OCI-LY1 (cell line): ENCODE measurements at regions not wholly inside any gene's neighbourhood (a gene's known extent, or its start where the extent isn't known, plus 50 kb on each side); places are given as distances from the start of the nearest gene placed in this dataset.

Experiments
- H2AFZ ChIP-seq: fragments of 200-600 bp; sonication (generic), shearing (Covaris generic); 2 replicates; pipeline ENCODE4 v1.6.0; 2014; ENCODE audit warnings: antibody characterized with exemption, mild to moderate bottlenecking, low read length
- H3F3A ChIP-seq: fragments of 200-600 bp; sonication (generic), shearing (Covaris generic); 2 replicates; pipeline ENCODE4 v1.6.0; 2014; ENCODE audit warnings: mild to moderate bottlenecking, antibody characterized with exemption, low read length, moderate library complexity; ENCODE audit not compliant: insufficient read depth
- H3K27ac ChIP-seq: fragments of 200-600 bp; sonication (generic); 2 replicates; pipeline ENCODE4 v1.5.1; 2014; ENCODE audit warnings: low read length, mixed run types, mild to moderate bottlenecking, low read depth; ENCODE audit not compliant: poor library complexity, severe bottlenecking
- H3K27me3 ChIP-seq: fragments of 200-600 bp; sonication (generic); 2 replicates; pipeline ENCODE4 v1.6.0; 2014; ENCODE audit warnings: antibody characterized with exemption, mild to moderate bottlenecking, low read length, moderate library complexity; ENCODE audit not compliant: insufficient read depth
- H3K36me3 ChIP-seq: fragments of 200-600 bp; sonication (generic); 2 replicates; pipeline ENCODE4 v1.6.1; 2014; ENCODE audit warnings: mild to moderate bottlenecking, antibody characterized with exemption, low read length, moderate library complexity, mixed read lengths; ENCODE audit not compliant: insufficient read depth
- H3K4me1 ChIP-seq: fragments of 200-600 bp; sonication (generic); 2 replicates; pipeline ENCODE4 v1.5.1; 2014; ENCODE audit warnings: mild to moderate bottlenecking, low read length, moderate library complexity; ENCODE audit not compliant: insufficient read depth, severe bottlenecking
- H3K4me2 ChIP-seq: fragments of 200-600 bp; sonication (generic), shearing (Covaris generic); 2 replicates; pipeline ENCODE4 v1.6.1; 2014; ENCODE audit warnings: low read length
- H3K4me3 ChIP-seq: fragments of 200-600 bp; sonication (generic); 2 replicates; pipeline ENCODE4 v1.5.1; 2014; ENCODE audit warnings: low read length, low read depth, mild to moderate bottlenecking, mixed read lengths; ENCODE audit not compliant: poor library complexity, severe bottlenecking
- H3K79me2 ChIP-seq: fragments of 200-600 bp; shearing (Covaris generic); 2 replicates; pipeline ENCODE4 v1.6.1; 2016; ENCODE audit warnings: mixed run types, low read length, mixed read lengths; ENCODE audit not compliant: insufficient read depth
- H3K9ac ChIP-seq: fragments of 200-600 bp; sonication (generic), shearing (Covaris generic); 2 replicates; pipeline ENCODE4 v1.6.1; 2014; ENCODE audit warnings: mild to moderate bottlenecking, low read length, mixed read lengths
- H3K9me2 ChIP-seq: fragments of 200-600 bp; sonication (generic), shearing (Covaris generic); 2 replicates; pipeline ENCODE4 v1.6.1; 2014; ENCODE audit warnings: low read depth, mild to moderate bottlenecking, low read length, mixed read lengths
- H3K9me3 ChIP-seq: fragments of 200-600 bp; shearing (Covaris generic); 2 replicates; pipeline ENCODE4 v1.6.1; 2014; ENCODE audit warnings: low read length, mixed read lengths
- H4K20me1 ChIP-seq: fragments of 200-600 bp; sonication (generic), shearing (Covaris generic); 2 replicates; pipeline ENCODE4 v1.6.0; 2016; ENCODE audit warnings: mild to moderate bottlenecking, low read length; ENCODE audit not compliant: insufficient read depth
- EZH2 ChIP-seq: fragments of 200-600 bp; sonication (generic), shearing (Covaris generic); IDR thresholded peaks from 2 replicates; pipeline ENCODE4 v1.8.0; 2017; ENCODE audit warnings: borderline replicate concordance, mixed run types, mild to moderate bottlenecking, antibody characterized with exemption, low read length, moderate library complexity, mixed read lengths
- TF ChIP-seq, protein P1 (sequence below): fragments of 200-600 bp; sonication (generic), shearing (Covaris generic); IDR thresholded peaks from 2 replicates; pipeline ENCODE4 v1.5.1; 2017; ENCODE audit warnings: mild to moderate bottlenecking, antibody characterized with exemption, low read length, moderate library complexity, mixed read lengths

DNA sequence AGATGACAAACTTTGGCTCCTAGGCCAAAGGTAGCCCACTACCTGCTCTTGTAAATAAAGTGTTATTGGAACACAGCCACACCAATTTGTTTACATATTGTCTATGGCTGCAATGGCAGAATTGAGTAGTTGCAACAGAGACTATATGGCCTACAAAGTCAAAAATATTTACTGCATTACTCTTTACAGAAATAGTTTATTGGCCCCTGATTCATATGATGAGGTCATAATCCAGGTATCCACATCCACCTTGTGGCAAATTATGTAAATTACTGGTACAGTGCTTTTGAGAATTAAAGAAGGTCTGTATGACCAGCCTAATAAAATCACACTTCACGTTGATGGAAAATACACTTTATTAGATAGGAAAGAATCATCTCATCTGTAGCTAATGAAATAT lies 337.0 kb upstream of the DDX53 start:
- Histone ChIP-seq H3K27me3 (no peaks in the 10 kb centered on the region), H3K36me3 (no peaks in the 10 kb centered on the region), H3K4me1 (peaks cover 9% of the 10 kb centered on the region), H2AFZ (no peak overlapping the region), H3K4me3 (no peak overlapping the region), H3K79me2 (no peaks in the 10 kb centered on the region), H4K20me1 (no peaks in the 10 kb centered on the region), H3F3A (no peaks in the 10 kb centered on the region), H3K9me3 (no peaks in the 10 kb centered on the region), H3K9ac (no peak overlapping the region), H3K27ac (no peak overlapping the region), H3K9me2 (no peaks in the 10 kb centered on the region), H3K4me2 (no peak overlapping the region)
- TF ChIP-seq, protein P1, sequence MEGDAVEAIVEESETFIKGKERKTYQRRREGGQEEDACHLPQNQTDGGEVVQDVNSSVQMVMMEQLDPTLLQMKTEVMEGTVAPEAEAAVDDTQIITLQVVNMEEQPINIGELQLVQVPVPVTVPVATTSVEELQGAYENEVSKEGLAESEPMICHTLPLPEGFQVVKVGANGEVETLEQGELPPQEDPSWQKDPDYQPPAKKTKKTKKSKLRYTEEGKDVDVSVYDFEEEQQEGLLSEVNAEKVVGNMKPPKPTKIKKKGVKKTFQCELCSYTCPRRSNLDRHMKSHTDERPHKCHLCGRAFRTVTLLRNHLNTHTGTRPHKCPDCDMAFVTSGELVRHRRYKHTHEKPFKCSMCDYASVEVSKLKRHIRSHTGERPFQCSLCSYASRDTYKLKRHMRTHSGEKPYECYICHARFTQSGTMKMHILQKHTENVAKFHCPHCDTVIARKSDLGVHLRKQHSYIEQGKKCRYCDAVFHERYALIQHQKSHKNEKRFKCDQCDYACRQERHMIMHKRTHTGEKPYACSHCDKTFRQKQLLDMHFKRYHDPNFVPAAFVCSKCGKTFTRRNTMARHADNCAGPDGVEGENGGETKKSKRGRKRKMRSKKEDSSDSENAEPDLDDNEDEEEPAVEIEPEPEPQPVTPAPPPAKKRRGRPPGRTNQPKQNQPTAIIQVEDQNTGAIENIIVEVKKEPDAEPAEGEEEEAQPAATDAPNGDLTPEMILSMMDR: no peak
- no peak for TF ChIP-seq EZH2

DNA sequence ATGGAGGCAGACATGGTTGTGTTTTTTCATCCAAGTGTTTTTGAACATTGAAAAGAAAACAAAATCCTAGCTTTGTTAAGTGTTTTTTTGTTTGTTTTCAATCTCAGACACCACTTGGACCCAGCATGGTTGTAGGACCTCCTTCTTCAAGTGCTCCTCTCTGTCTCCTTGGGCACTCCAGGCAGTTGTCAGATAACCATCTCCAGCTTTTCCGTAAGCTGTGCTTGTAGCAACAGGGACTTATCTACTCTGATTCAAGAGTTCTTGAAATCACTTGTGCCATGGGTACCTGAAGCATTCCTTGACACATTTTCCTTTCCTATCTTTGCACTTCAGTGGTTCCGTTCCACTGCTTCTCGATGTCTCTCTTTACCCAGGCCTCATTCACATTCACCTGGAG lies 334.9 kb upstream of the DDX53 start:
- no peak for TF ChIP-seq EZH2
- TF ChIP-seq, protein P1: no peak
- H3K27ac ChIP-seq: no peak overlapping the region

DNA sequence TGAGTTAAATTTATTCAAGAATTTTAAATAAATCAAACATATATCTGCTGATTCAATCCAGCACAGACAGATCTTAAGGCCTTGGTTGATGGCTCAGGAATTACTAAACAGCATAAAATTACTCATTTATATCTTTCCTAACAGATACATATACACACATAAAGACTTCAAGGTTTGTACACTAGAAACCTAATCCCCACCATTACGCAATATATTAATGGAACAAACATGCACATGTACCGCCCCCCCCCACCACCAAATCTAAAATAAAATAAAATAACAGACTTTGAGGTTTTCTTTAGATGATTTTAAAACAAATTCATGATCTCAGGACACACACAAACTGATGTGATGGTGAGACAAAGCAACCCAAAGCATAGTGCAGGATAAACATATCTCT lies 333.9 kb upstream of the DDX53 start:
- H3K27me3 ChIP-seq: no peaks in the 10 kb centered on the region
- no peaks in the 10 kb centered on the region for H4K20me1 ChIP-seq
- H3K9me2 ChIP-seq: no peaks in the 10 kb centered on the region
- no peak overlapping the region for H3K27ac ChIP-seq
- no peak overlapping the region for H2AFZ ChIP-seq
- H3K4me2 ChIP-seq: no peak overlapping the region
- H3K79me2 ChIP-seq: no peaks in the 10 kb centered on the region
- TF ChIP-seq EZH2: no peak
- TF ChIP-seq, protein P1: no peak
- no peaks in the 10 kb centered on the region for H3K9me3 ChIP-seq
- H3K4me3 ChIP-seq: no peak overlapping the region
- no peaks in the 10 kb centered on the region for H3F3A ChIP-seq
- no peaks in the 10 kb centered on the region for H3K36me3 ChIP-seq
- no peak overlapping the region for H3K9ac ChIP-seq
- H3K4me1 ChIP-seq: peaks cover 9% of the 10 kb centered on the region

More for the DNA sequence above, 334.9 kb upstream of the DDX53 start:
- no peak overlapping the region for H3K4me3 ChIP-seq
- no peaks in the 10 kb centered on the region for H3K79me2 ChIP-seq
- no peaks in the 10 kb centered on the region for H3F3A ChIP-seq
- H3K36me3 ChIP-seq: no peaks in the 10 kb centered on the region
- no peak overlapping the region for H3K4me2 ChIP-seq
- H3K9me2 ChIP-seq: no peaks in the 10 kb centered on the region
- H4K20me1 ChIP-seq: no peaks in the 10 kb centered on the region
- peaks cover 9% of the 10 kb centered on the region for H3K4me1 ChIP-seq
- no peaks in the 10 kb centered on the region for H3K9me3 ChIP-seq
- no peak overlapping the region for H3K9ac ChIP-seq
- H3K27me3 ChIP-seq: no peaks in the 10 kb centered on the region
- no peak overlapping the region for H2AFZ ChIP-seq
